MCF 10A (cell line): ENCODE measurements at regions not wholly inside any gene's neighbourhood (a gene's known extent, or its start where the extent isn't known, plus 50 kb on each side); places are given as distances from the start of the nearest gene placed in this dataset.

Source experiments
- BruUV-seq: library from RNA; stranded (reverse); fragments of 400-500 nt; replicated peaks from 2 replicates; lab custom pipeline; 2021; lab: Mats Ljungman, UMichigan
- CTCF ChIA-PET: fragments of 300-600 bp; sonication (Branson Sonifier 250); formaldehyde crosslinking; extraction: SDS; loops from one replicate; lab custom pipeline; 2021; ENCODE audit warnings: antibody characterized with exemption, inconsistent platforms; lab: Yijun Ruan, JAX
- POLR2A ChIA-PET: fragments of 300-600, 350-650 bp; sonication (Branson Sonifier 250); formaldehyde crosslinking; extraction: SDS; loops from one replicate; lab custom pipeline; 2020; ENCODE audit warnings: antibody characterized with exemption, inconsistent platforms; lab: Yijun Ruan, JAX
- DNase-seq: peaks from one replicate; pipeline ENCODE4 v3.0.0-alpha.2; 2018; ENCODE audit not compliant: unreplicated experiment
- H3K27ac Mint-ChIP-seq: one replicate; pipeline ENCODE4 v1.8.0; 2022; ENCODE audit warnings: mild to moderate bottlenecking, low read depth, mixed read lengths; ENCODE audit not compliant: unreplicated experiment
- H3K27me3 Mint-ChIP-seq: one replicate; pipeline ENCODE4 v1.8.0; 2022; ENCODE audit warnings: mixed read lengths; ENCODE audit not compliant: insufficient read depth, unreplicated experiment
- H3K36me3 Mint-ChIP-seq: one replicate; pipeline ENCODE4 v1.8.0; 2022; ENCODE audit warnings: mild to moderate bottlenecking, moderate library complexity, mixed read lengths; ENCODE audit not compliant: insufficient read depth, unreplicated experiment
- H3K4me1 Mint-ChIP-seq: one replicate; pipeline ENCODE4 v1.8.0; 2022; ENCODE audit warnings: mixed read lengths; ENCODE audit not compliant: insufficient read depth, unreplicated experiment
- H3K4me3 Mint-ChIP-seq: one replicate; pipeline ENCODE4 v1.8.0; 2022; ENCODE audit warnings: mild to moderate bottlenecking, moderate library complexity, mixed read lengths; ENCODE audit not compliant: unreplicated experiment
- H3K9me3 Mint-ChIP-seq: one replicate; pipeline ENCODE4 v1.8.0; 2022; ENCODE audit warnings: mixed read lengths; ENCODE audit not compliant: unreplicated experiment
- intact Hi-C: fragments of 100-400 bp; cut with micrococcal nuclease; formaldehyde crosslinking; loops from 2 replicates; pipeline ENCODE4 v1.14.1; 2022
- TF ChIP-seq, protein P1 (sequence below): fragments of 200-600 bp; IDR thresholded peaks from one replicate; pipeline ENCODE4 v1.8.0; 2022; ENCODE audit warnings: antibody characterized with exemption, mild to moderate bottlenecking; ENCODE audit not compliant: unreplicated experiment

DNA sequence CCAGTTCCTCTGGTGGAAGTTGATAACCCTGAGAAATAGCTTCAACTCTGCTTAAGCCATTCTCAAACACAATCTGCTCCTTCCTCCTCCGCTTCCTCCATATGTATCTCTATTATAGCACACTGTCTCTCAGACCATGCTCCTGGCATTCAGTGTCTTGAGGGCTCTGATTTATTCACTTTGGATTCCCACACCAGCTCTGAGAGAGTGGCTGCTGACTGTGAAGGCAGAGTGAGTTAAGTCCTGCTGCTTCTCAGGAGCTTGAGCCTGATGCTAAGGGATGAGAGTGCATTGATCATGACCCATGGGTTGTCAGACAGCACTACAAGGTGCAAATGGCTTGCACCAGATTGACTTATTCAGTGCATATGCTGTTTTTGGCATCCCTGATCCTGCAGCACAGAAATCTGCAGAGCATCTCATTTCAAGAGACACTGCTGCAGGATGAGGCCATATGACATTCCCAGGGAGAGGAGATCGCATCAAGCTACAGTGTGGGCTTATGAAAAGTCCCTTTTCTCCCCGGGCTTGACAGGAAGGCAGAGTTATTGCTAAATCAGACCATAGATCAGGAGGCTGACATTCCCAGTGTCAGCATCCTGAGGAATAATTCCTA lies 500.5 kb upstream of the RAB6C start:
- H3K36me3 Mint-ChIP-seq = no peaks in the 10 kb centered on the region
- intact Hi-C loops = no loop called here
- no peak overlapping the region for H3K27ac Mint-ChIP-seq
- BruUV-seq = no TSS peak
- no peak for DNase-seq
- no peak overlapping the region for H3K4me3 Mint-ChIP-seq
- H3K9me3 Mint-ChIP-seq = no peaks in the 10 kb centered on the region
- ChIA-PET POLR2A (no interaction called here), CTCF (no interaction called here)
- no peaks in the 10 kb centered on the region for H3K4me1 Mint-ChIP-seq
- H3K27me3 Mint-ChIP-seq = no peaks in the 10 kb centered on the region
- TF ChIP-seq, protein P1, sequence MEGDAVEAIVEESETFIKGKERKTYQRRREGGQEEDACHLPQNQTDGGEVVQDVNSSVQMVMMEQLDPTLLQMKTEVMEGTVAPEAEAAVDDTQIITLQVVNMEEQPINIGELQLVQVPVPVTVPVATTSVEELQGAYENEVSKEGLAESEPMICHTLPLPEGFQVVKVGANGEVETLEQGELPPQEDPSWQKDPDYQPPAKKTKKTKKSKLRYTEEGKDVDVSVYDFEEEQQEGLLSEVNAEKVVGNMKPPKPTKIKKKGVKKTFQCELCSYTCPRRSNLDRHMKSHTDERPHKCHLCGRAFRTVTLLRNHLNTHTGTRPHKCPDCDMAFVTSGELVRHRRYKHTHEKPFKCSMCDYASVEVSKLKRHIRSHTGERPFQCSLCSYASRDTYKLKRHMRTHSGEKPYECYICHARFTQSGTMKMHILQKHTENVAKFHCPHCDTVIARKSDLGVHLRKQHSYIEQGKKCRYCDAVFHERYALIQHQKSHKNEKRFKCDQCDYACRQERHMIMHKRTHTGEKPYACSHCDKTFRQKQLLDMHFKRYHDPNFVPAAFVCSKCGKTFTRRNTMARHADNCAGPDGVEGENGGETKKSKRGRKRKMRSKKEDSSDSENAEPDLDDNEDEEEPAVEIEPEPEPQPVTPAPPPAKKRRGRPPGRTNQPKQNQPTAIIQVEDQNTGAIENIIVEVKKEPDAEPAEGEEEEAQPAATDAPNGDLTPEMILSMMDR = no peak

DNA sequence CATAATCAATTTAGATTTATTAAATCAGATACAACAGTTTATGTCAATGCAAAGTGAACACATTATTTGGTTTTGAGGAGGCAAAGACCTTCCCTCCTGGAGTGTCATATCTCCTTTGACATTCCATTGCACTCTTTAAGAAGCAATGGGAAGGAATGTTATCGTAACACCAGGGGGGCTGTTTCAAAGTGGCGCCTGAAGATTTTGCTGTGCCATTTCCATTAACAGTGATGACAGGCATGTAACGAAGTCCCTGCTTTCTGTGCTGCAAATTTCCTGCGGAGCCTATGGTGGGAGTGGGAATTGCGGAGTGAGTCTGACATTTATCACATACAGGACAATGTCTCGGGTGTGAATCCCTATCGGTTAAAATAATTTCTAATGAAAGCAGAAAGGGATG lies 499.6 kb upstream of the RAB6C start:
- intact Hi-C loops = no loop called here
- Mint-ChIP-seq H3K4me1 (no peaks in the 10 kb centered on the region), H3K27ac (no peak overlapping the region), H3K27me3 (no peaks in the 10 kb centered on the region), H3K4me3 (no peak overlapping the region), H3K9me3 (no peaks in the 10 kb centered on the region), H3K36me3 (no peaks in the 10 kb centered on the region)
- ChIA-PET POLR2A (no interaction called here), CTCF (no interaction called here)
- BruUV-seq = no TSS peak
- TF ChIP-seq, protein P1 = no peak
- DNase-seq = no peak

DNA sequence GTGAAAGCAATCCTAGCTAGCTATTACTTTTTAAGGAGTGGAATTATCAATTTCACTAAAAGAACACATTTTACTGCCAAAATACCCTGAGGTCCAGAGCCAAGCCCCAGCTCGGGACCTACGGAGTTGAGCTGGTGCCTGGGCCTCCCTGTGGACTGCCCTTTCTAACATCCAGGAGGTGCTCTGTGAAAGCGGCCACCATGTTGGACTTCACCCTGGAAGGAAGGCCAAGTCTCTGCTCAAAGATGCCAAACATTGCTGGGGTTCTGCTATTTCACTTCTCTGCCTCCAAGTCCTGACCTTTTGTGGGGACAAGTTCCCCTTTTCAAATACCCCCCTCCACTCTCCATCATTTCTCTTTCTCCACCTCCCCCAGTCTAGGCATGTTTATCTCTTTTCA lies 498.7 kb upstream of the RAB6C start:
- POLR2A ChIA-PET = no interaction called here
- Mint-ChIP-seq H3K9me3 (no peaks in the 10 kb centered on the region), H3K36me3 (no peaks in the 10 kb centered on the region), H3K4me3 (no peak overlapping the region), H3K27me3 (no peaks in the 10 kb centered on the region), H3K27ac (no peak overlapping the region), H3K4me1 (no peaks in the 10 kb centered on the region)
- CTCF ChIA-PET = interaction anchor here (0.7 kb wide), 1 partner anchor 101 kb away, joined by 3 read pairs; no protein-coding TSS in a partner anchor
- intact Hi-C loops = no loop called here
- no TSS peak for BruUV-seq
- no peak for DNase-seq
- TF ChIP-seq, protein P1 = no peak

DNA sequence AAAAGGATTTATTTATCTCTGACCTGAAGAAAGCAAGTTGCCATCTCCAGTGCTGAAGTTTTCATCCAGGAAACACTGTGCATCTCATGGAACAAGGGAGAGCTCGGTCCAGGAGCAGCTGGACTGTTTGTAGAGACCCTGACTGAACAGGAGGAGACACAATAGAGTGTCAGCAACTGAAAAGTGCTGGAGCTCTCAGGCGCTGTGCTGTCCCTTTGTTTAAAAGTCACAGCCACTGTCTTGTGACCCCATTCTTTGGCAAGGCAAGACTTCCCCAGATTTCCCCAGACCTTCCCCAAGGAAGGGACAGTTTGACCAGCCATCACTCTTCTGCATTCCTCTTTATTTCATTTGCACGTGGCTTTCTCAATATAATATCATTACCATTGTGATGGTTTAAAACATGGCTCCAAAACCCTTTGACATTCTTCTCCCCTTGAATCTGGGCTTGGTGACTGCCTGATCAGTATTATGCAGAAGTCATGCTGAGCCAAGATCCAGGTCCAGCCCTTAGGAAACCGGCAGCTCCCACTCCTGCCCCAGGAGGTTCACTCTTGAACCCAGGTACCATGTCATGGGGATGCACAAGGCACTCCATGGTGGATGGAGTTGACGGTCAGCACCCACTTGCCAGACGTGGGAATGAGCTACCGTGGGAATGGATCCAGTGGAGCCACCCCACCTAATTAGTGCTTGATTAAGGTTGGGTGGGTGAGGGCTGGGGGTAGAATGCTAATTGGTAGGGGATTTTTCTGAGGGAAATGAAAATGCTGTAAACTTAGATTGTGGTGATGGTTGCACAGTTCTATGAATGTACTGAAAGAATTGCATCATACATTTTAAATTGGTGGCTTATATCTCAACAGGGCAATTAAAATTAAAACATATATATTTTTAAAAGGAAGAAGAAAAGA lies 497.9 kb upstream of the RAB6C start:
- no peaks in the 10 kb centered on the region for H3K4me1 Mint-ChIP-seq
- H3K4me3 Mint-ChIP-seq = no peak overlapping the region
- DNase-seq = no peak
- TF ChIP-seq, protein P1 = no peak
- no peaks in the 10 kb centered on the region for H3K9me3 Mint-ChIP-seq
- POLR2A ChIA-PET = no interaction called here
- no peaks in the 10 kb centered on the region for H3K36me3 Mint-ChIP-seq
- no TSS peak for BruUV-seq
- CTCF ChIA-PET = interaction anchor here (0.7 kb wide), 1 partner anchor 101 kb away, joined by 3 read pairs; no protein-coding TSS in a partner anchor
- H3K27ac Mint-ChIP-seq = no peak overlapping the region
- intact Hi-C loops = no loop called here
- H3K27me3 Mint-ChIP-seq = no peaks in the 10 kb centered on the region
